ENCODE measurements at regions not wholly inside any gene's neighbourhood (a gene's known extent, or its start where the extent isn't known, plus 50 kb on each side); places are given as distances from the start of the nearest gene placed in this dataset.

GRCh38 chr10:44011603-44011981 is 362.9 kb upstream of the ZNF32 start:
- no peak for TF ChIP-seq CTCF (IDR thresholded peaks at IDR 0.05; ENCODE audit: insufficient read depth, low read depth, low read length, missing control alignments)
- DNase-seq (ENCODE audit: low read depth) = no peak
- H3K4me3 ChIP-seq (ENCODE audit: low read length) = no peak overlapping the region

- TF ChIP-seq CTCF (IDR thresholded peaks at IDR 0.05; ENCODE audit: insufficient read depth, low read depth, low read length, missing control alignments) = no peak
- no peak overlapping the region for H3K4me3 ChIP-seq (ENCODE audit: low read length)
- DNase-seq (ENCODE audit: low read depth) = peak; percentile 3
Observed at GRCh38 chr10:44010873-44011602, 362.4 kb upstream of the ZNF32 start.

- no peak for DNase-seq (ENCODE audit: low read depth)
- TF ChIP-seq CTCF (IDR thresholded peaks at IDR 0.05; ENCODE audit: insufficient read depth, low read depth, low read length, missing control alignments) = no peak
- H3K4me3 ChIP-seq (ENCODE audit: low read length) = no peak overlapping the region
Observed at GRCh38 chr10:44009891-44010632, 361.4 kb upstream of the ZNF32 start.

DNA sequence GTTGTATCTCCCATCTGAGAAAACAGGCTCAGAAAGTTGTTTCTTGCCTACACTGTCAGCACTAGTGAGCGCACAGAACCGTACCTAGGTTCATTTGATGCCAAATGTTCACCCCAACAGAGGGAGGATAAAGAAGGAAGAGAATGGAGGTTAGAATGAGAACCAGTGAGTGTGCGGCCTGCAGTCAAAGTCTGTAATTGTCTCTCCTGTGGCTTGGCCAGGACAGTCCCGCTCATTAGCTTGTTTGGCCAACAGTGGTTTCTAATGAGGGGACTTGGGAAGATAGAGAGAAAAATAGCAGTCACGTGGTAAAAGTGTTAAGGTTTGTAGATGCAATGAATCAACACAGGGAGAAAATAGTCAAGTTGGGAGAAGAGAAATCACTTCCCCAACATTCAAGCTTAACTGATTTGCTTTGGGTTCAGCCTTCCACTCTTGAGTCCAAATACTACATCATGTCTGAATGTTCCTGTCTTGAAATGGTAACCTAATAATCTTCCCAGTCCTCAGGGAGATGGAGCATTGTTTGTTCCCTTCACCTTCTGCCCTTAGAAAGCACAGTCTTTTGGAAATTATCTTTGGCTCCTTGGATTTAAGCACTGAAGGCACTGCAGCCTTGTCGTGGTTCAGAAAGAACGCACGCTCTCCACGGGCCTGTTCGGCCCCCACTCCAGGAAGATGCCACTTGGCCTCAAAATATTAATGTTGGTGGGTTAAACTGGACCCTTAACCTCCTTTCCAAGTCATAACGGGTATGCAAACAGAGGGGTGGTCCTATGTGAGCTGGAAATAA is 360.4 kb upstream of the ZNF32 start:
- TF ChIP-seq CTCF (IDR thresholded peaks at IDR 0.05; ENCODE audit: insufficient read depth, low read depth, low read length, missing control alignments) = no peak
- no peak for DNase-seq (ENCODE audit: low read depth)
- no peak overlapping the region for H3K4me3 ChIP-seq (ENCODE audit: low read length)

DNA sequence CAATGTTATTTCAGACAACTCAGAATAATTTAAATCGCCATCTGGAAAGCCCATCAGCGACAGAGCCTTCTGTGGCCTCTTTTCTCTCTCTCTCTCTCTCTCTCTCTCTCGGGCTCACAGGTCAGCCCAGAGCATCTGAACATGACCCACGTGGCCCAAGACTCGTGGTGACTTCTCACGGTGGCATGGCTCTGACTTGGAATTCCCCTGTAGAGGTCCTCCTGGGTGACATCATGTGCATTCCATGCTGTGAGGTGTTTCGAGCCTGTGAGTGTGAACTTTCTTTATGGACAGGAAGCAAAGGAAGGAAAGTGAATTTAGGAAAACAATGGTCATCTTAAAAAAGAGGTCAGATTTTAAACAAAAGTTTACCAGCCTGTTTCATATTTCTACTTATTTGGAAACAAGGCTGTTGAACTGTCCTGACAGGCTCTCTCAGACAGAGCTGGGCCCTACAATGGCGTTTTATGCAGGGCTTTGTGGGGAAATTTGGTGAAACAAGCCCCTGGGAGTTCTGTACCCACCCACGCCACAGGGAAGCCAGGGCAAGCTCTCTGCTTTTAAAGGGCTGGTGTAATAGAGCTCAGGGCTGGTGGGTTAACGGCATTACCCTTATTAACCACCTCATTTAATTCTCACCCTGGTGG is 359.7 kb upstream of the ZNF32 start:
- TF ChIP-seq CTCF (IDR thresholded peaks at IDR 0.05; ENCODE audit: insufficient read depth, low read depth, low read length, missing control alignments) = no peak
- H3K4me3 ChIP-seq (ENCODE audit: low read length) = no peak overlapping the region
- no peak for DNase-seq (ENCODE audit: low read depth)

DNA sequence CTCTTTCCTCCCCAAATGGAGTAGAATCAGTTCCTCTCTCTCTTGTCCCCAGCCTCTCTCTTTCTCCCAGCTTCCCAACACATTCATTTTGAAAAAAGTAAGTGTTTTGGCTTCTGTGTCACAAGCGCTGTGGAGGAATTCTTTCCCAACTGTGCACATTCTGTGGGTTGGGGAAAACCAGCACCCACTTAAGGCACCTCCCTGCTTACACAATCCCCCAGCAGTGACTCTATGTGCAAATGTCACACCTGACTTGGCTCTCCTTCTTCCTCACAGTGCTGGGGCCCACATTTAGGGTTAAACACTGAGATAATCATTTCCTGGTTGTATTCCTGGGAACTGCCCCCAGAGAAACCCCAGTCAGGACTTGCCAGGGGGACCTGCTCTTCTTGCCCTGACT is 358.1 kb upstream of the ZNF32 start:
- DNase-seq (ENCODE audit: low read depth) = no peak
- no peak overlapping the region for H3K4me3 ChIP-seq (ENCODE audit: low read length)
- TF ChIP-seq CTCF (IDR thresholded peaks at IDR 0.05; ENCODE audit: insufficient read depth, low read depth, low read length, missing control alignments) = no peak

Measured in epithelial cell of esophagus (primary cell).